Adrenal gland (tissue), 5 donors: ENCODE measurements at regions not wholly inside any gene's neighbourhood (a gene's known extent, or its start where the extent isn't known, plus 50 kb on each side); places are given as distances from the start of the nearest gene placed in this dataset.

Experiments
- CTCF ChIP-seq, 6 experiments: fragments of 450-650 bp in 4 of 6; fragments of 200-600 bp in 2 of 6; sonication (generic) in 1 of 6; IDR thresholded peaks; 1 replicate in 5 of 6; 2 replicates in 1 of 6; pipeline versions ENCODE4 v1.5.1 to v1.8.0; 2016 to 2021; ENCODE audit warnings: antibody characterized with exemption in 6 of 6, mild to moderate bottlenecking in 2 of 6, moderate library complexity in 1 of 6
- POLR2A ChIP-seq, 2 donors: fragments of 450-650 bp; IDR thresholded peaks; one replicate each; pipeline ENCODE4 v1.6.1; 2017; ENCODE audit warnings: antibody characterized with exemption in 2 of 2, mild to moderate bottlenecking in 2 of 2, moderate library complexity in 1 of 2
- donor health status: DM: no; HTN: no; CAD: no.

GRCh38 chr14:41389355-41389754 is 217.3 kb upstream of the LRFN5 start:
- no peak for TF ChIP-seq CTCF (IDR thresholded peaks at IDR 0.05)
- no peak for TF ChIP-seq POLR2A (IDR thresholded peaks at IDR 0.05)
